MM.1S (cell line): ENCODE measurements at regions not wholly inside any gene's neighbourhood (a gene's known extent, or its start where the extent isn't known, plus 50 kb on each side); places are given as distances from the start of the nearest gene placed in this dataset.

ENCODE experiments used
- DNase-seq: peaks from one replicate; pipeline ENCODE4 v3.0.0-alpha.2; 2015
- H2AFZ ChIP-seq: fragments of 300-600 bp; sonication (generic); 2 replicates; pipeline ENCODE4 v1.6.0; 2016; ENCODE audit warnings: antibody characterized with exemption, low read length
- H3F3A ChIP-seq: fragments of 300-600 bp; sonication (generic); 2 replicates; pipeline ENCODE4 v1.6.1; 2016; ENCODE audit warnings: mild to moderate bottlenecking, antibody characterized with exemption, low read length, moderate library complexity, mixed read lengths; ENCODE audit not compliant: insufficient read depth
- H3K27ac ChIP-seq: fragments of 300-600 bp; sonication (generic); 2 replicates; pipeline ENCODE4 v1.5.1; 2016; ENCODE audit warnings: mild to moderate bottlenecking, low read length
- H3K27me3 ChIP-seq: fragments of 300-600 bp; sonication (generic); replicated peaks from 2 replicates; pipeline ENCODE4 v1.6.0; 2016; ENCODE audit warnings: low read length; ENCODE audit not compliant: insufficient read depth
- H3K36me3 ChIP-seq: fragments of 300-600 bp; sonication (generic); replicated peaks from 2 replicates; pipeline ENCODE4 v1.6.1; 2016; ENCODE audit warnings: mild to moderate bottlenecking, low read length, mixed read lengths; ENCODE audit not compliant: insufficient read depth
- H3K4me1 ChIP-seq: fragments of 300-600 bp; sonication (generic); 2 replicates; pipeline ENCODE4 v1.6.1; 2016; ENCODE audit warnings: low read length, mixed read lengths
- H3K4me2 ChIP-seq: fragments of 300-600 bp; sonication (generic); 2 replicates; pipeline ENCODE4 v1.6.0; 2016; ENCODE audit warnings: low read depth, low read length
- H3K4me3 ChIP-seq: fragments of 300-600 bp; sonication (generic); 2 replicates; pipeline ENCODE4 v1.5.1; 2016; ENCODE audit warnings: low read length, mixed read lengths
- H3K79me2 ChIP-seq: fragments of 300-600 bp; sonication (generic); 2 replicates; pipeline ENCODE4 v1.6.1; 2016; ENCODE audit warnings: mixed run types, low read length, mixed read lengths
- H3K9ac ChIP-seq: fragments of 300-600 bp; sonication (generic); 2 replicates; pipeline ENCODE4 v1.6.1; 2016; ENCODE audit warnings: low read length, mixed read lengths
- H3K9me2 ChIP-seq: fragments of 300-600 bp; sonication (generic); replicated peaks from 2 replicates; pipeline ENCODE4 v1.6.1; 2016; ENCODE audit warnings: mild to moderate bottlenecking, low read length, mixed read lengths; ENCODE audit not compliant: insufficient read depth
- H3K9me3 ChIP-seq: fragments of 300-600 bp; sonication (generic); replicated peaks from 2 replicates; pipeline ENCODE4 v1.6.1; 2016; ENCODE audit warnings: mild to moderate bottlenecking, low read length, mixed read lengths; ENCODE audit not compliant: insufficient read depth
- H4K20me1 ChIP-seq: fragments of 300-600 bp; sonication (generic); 2 replicates; pipeline ENCODE4 v1.6.1; 2016; ENCODE audit warnings: mild to moderate bottlenecking, low read length, moderate library complexity, mixed read lengths; ENCODE audit not compliant: insufficient read depth
- EZH2 ChIP-seq: fragments of 300-600 bp; sonication (generic); optimal IDR thresholded peaks from 2 replicates; pipeline ENCODE3; 2017; ENCODE audit warnings: low read depth, mild to moderate bottlenecking, antibody characterized with exemption, low read length, mixed read lengths
- EZH2phosphoT487 ChIP-seq: fragments of 300-600 bp; sonication (generic); IDR thresholded peaks from 2 replicates; pipeline ENCODE4 v1.6.1; 2018; ENCODE audit warnings: antibody characterized with exemption, low read length
- TF ChIP-seq, protein P1 (sequence below): fragments of 300-600 bp; sonication (generic); IDR thresholded peaks from 2 replicates; pipeline ENCODE4 v1.5.1; 2016; ENCODE audit warnings: antibody characterized with exemption, low read length, mixed read lengths

DNA sequence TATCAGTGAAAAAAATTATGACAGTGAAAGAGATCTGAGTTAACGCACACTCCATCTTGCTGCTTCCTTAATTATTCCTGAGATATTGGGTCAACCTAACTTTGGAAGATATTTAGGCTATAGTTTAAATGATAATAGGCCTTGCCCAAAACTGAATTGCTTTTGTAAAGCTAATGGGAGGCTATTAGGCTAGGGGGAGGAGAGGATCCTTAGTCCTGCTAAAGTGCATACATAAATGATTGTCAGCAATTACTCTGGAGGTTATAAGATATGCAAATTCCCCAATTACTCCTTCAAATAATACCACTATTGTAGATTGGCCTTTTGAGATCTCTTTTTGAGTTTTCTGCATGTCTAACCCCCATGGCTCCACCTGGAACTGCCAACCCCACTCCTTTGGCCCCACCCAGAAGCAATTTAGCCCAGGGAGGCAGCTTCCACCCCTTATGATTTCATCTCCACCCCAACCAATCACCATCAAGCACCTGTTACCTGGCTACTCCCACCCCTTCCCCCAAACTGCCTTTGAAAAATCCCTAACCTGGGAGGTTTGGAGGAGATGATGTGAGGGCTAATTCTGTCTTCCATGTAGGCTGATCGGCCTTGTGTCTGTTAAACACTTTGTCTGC, 509.3 kb upstream of the TGFBR2 start:
- Histone ChIP-seq H3K9ac (no peak overlapping the region), H3K36me3 (no peaks in the 10 kb centered on the region), H3F3A (no peaks in the 10 kb centered on the region), H2AFZ (no peak overlapping the region), H3K79me2 (no peaks in the 10 kb centered on the region), H3K4me1 (no peaks in the 10 kb centered on the region), H3K9me2 (no peaks in the 10 kb centered on the region), H3K9me3 (no peaks in the 10 kb centered on the region), H3K4me3 (no peak overlapping the region), H3K27me3 (no peaks in the 10 kb centered on the region), H3K4me2 (no peak overlapping the region), H3K27ac (no peak overlapping the region), H4K20me1 (no peaks in the 10 kb centered on the region)
- no peak for TF ChIP-seq EZH2phosphoT487
- TF ChIP-seq EZH2 = no peak
- TF ChIP-seq, protein P1, sequence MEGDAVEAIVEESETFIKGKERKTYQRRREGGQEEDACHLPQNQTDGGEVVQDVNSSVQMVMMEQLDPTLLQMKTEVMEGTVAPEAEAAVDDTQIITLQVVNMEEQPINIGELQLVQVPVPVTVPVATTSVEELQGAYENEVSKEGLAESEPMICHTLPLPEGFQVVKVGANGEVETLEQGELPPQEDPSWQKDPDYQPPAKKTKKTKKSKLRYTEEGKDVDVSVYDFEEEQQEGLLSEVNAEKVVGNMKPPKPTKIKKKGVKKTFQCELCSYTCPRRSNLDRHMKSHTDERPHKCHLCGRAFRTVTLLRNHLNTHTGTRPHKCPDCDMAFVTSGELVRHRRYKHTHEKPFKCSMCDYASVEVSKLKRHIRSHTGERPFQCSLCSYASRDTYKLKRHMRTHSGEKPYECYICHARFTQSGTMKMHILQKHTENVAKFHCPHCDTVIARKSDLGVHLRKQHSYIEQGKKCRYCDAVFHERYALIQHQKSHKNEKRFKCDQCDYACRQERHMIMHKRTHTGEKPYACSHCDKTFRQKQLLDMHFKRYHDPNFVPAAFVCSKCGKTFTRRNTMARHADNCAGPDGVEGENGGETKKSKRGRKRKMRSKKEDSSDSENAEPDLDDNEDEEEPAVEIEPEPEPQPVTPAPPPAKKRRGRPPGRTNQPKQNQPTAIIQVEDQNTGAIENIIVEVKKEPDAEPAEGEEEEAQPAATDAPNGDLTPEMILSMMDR = no peak
- DNase-seq = no peak

- H3K4me2 ChIP-seq = no peak overlapping the region
- H2AFZ ChIP-seq = no peak overlapping the region
- H3K9ac ChIP-seq = no peak overlapping the region
- H3K36me3 ChIP-seq = no peaks in the 10 kb centered on the region
- no peaks in the 10 kb centered on the region for H4K20me1 ChIP-seq
- no peaks in the 10 kb centered on the region for H3K27me3 ChIP-seq
- H3K4me3 ChIP-seq = no peak overlapping the region
- no peaks in the 10 kb centered on the region for H3K79me2 ChIP-seq
- H3F3A ChIP-seq = no peaks in the 10 kb centered on the region
- no peaks in the 10 kb centered on the region for H3K9me3 ChIP-seq
- TF ChIP-seq, protein P1 = no peak
- TF ChIP-seq EZH2 = no peak
- no peak for TF ChIP-seq EZH2phosphoT487
- DNase-seq = no peak
- no peaks in the 10 kb centered on the region for H3K4me1 ChIP-seq
- no peaks in the 10 kb centered on the region for H3K9me2 ChIP-seq
- H3K27ac ChIP-seq = no peak overlapping the region
Observed at GRCh38 chr3:30098243-30098642, 508.2 kb upstream of the TGFBR2 start.

DNA sequence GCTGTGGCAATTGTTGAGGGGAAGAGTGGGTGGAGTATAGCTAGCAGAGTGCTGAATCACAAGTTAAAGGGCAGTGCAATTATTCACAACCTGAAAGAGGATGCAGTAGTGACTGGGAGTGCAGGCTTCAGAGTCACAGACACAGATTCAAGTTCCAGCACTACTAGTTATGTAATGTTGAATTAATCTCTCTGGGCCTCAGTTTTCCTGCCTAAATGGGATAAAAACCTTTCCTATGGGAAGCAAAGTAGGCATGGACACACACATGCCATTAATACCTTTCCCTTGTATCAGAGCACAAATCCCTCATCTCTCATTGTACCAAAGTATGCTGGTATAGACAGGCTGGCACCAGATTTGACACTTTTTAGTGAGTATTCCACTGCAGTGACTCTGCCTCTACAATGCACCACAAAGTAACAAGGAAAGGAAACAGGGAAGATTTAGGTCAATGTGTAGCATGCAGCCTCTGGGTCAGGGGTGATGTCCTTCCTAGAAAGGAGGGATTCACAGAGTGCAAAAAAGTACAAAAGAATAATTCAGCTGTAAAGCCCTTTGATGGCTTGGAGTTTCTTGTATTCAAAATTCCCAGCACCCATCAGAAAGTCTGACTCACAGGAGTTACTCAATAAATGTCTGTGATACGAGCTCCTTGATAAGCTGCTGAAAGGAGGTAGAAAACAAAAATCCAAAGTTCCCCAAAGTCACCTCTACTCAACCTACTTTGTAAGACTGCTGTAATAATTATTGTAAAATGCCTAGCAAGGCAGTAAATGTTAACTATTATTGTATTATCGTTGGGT, 507.5 kb upstream of the TGFBR2 start:
- Histone ChIP-seq H3K27ac (no peak overlapping the region), H3K36me3 (no peaks in the 10 kb centered on the region), H3K9me2 (no peaks in the 10 kb centered on the region), H4K20me1 (no peaks in the 10 kb centered on the region), H3K9me3 (no peaks in the 10 kb centered on the region), H2AFZ (no peak overlapping the region), H3F3A (no peaks in the 10 kb centered on the region), H3K27me3 (no peaks in the 10 kb centered on the region), H3K4me3 (no peak overlapping the region), H3K79me2 (no peaks in the 10 kb centered on the region), H3K9ac (no peak overlapping the region), H3K4me2 (no peak overlapping the region), H3K4me1 (no peaks in the 10 kb centered on the region)
- no peak for DNase-seq
- TF ChIP-seq EZH2phosphoT487 (no peak), EZH2 (no peak)
- TF ChIP-seq, protein P1 = no peak
